AG09309 (cell line): ENCODE measurements at regions not wholly inside any gene's neighbourhood (a gene's known extent, or its start where the extent isn't known, plus 50 kb on each side); places are given as distances from the start of the nearest gene placed in this dataset.

Experiments used
- DNase-seq: peaks from one replicate; pipeline ENCODE4 v3.0.0-alpha.2; 2010; ENCODE audit warnings: low read depth
- H3K4me3 ChIP-seq: 2 replicates; pipeline ENCODE4 v1.5.1; 2011; ENCODE audit warnings: mild to moderate bottlenecking, low read depth, low read length, moderate library complexity; ENCODE audit not compliant: control insufficient read depth
- CTCF ChIP-seq: IDR thresholded peaks from 2 replicates; pipeline ENCODE4 v1.5.1; 2011; ENCODE audit warnings: mild to moderate bottlenecking, low read depth, low read length, inconsistent platforms; ENCODE audit not compliant: insufficient read depth, control insufficient read depth; ENCODE audit errors: missing control alignments

GRCh38 chr10:62640411-62640810 lies 164.1 kb upstream of the ADO start:
- no peak for DNase-seq
- no peak overlapping the region for H3K4me3 ChIP-seq
- TF ChIP-seq CTCF, result no peak

- no peak for TF ChIP-seq CTCF
- DNase-seq, result no peak
Measured at GRCh38 chr10:62643606-62644587, 160.6 kb upstream of the ADO start.

GRCh38 chr10:62647375-62648092 lies 157.0 kb upstream of the ADO start:
- no peak overlapping the region for H3K4me3 ChIP-seq
- no peak for TF ChIP-seq CTCF
- DNase-seq, result no peak

More at GRCh38 chr10:62643606-62644587, 160.6 kb upstream of the ADO start:
- no peak overlapping the region for H3K4me3 ChIP-seq

GRCh38 chr10:62648921-62649320 lies 155.6 kb upstream of the ADO start:
- DNase-seq, result no peak
- TF ChIP-seq CTCF, result no peak
- H3K4me3 ChIP-seq, result no peak overlapping the region

GRCh38 chr10:62650411-62650810 lies 154.1 kb upstream of the ADO start:
- no peak overlapping the region for H3K4me3 ChIP-seq
- no peak for DNase-seq
- no peak for TF ChIP-seq CTCF

- peak; percentile 4 for DNase-seq
- TF ChIP-seq CTCF, result no peak
Measured at GRCh38 chr10:62651341-62651740, 153.2 kb upstream of the ADO start.

More at GRCh38 chr10:62651341-62651740, 153.2 kb upstream of the ADO start:
- H3K4me3 ChIP-seq, result no peak overlapping the region
